ENCODE measurements at regions not wholly inside any gene's neighbourhood (a gene's known extent, or its start where the extent isn't known, plus 50 kb on each side); places are given as distances from the start of the nearest gene placed in this dataset.

GRCh38 chr10:10310498-10310897, 707.2 kb upstream of the CELF2 start:
- no peak for DNase-seq
- H3K4me1 ChIP-seq: peaks cover 9% of the 10 kb centered on the region; the same call in 1 of the 2 replicates
- Mint-ChIP-seq H3K36me3 (ENCODE audit: insufficient read depth, unreplicated experiment) (no peaks in the 10 kb centered on the region), H3K4me3 (ENCODE audit: unreplicated experiment) (no peak overlapping the region), H3K4me1 (ENCODE audit: low read depth, unreplicated experiment) (no peaks in the 10 kb centered on the region), H3K27ac (ENCODE audit: unreplicated experiment) (no peak overlapping the region), H3K27me3 (ENCODE audit: insufficient read depth, unreplicated experiment) (no peaks in the 10 kb centered on the region), H3K9me3 (ENCODE audit: unreplicated experiment) (no peaks in the 10 kb centered on the region)
- POLR2A ChIA-PET: no interaction called here
- H3K27me3 ChIP-seq (replicated peaks; ENCODE audit: control insufficient read depth, insufficient read depth, low read length): no peaks in the 10 kb centered on the region
- TF ChIP-seq, protein P1, sequence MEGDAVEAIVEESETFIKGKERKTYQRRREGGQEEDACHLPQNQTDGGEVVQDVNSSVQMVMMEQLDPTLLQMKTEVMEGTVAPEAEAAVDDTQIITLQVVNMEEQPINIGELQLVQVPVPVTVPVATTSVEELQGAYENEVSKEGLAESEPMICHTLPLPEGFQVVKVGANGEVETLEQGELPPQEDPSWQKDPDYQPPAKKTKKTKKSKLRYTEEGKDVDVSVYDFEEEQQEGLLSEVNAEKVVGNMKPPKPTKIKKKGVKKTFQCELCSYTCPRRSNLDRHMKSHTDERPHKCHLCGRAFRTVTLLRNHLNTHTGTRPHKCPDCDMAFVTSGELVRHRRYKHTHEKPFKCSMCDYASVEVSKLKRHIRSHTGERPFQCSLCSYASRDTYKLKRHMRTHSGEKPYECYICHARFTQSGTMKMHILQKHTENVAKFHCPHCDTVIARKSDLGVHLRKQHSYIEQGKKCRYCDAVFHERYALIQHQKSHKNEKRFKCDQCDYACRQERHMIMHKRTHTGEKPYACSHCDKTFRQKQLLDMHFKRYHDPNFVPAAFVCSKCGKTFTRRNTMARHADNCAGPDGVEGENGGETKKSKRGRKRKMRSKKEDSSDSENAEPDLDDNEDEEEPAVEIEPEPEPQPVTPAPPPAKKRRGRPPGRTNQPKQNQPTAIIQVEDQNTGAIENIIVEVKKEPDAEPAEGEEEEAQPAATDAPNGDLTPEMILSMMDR (IDR thresholded peaks at IDR 0.05; ENCODE audit: insufficient read depth in 1 of 2, low read depth in 1 of 2, low read length in 1 of 2, severe bottlenecking in 1 of 2, unreplicated experiment in 1 of 2): no peak
- no peaks in the 10 kb centered on the region for H3K36me3 ChIP-seq (ENCODE audit: control insufficient read depth, insufficient read depth, low read length)
- H3K9me3 ChIP-seq: no peaks in the 10 kb centered on the region
- intact Hi-C loops (cut with micrococcal nuclease; ENCODE audit: unreplicated experiment): no loop called here
- BruUV-seq (replicated peaks): no TSS peak
- no peak overlapping the region for H3K4me3 ChIP-seq (ENCODE audit: low read depth, low read length)
- CTCF ChIA-PET: no interaction called here

- H3K27ac Mint-ChIP-seq (ENCODE audit: unreplicated experiment): no peak overlapping the region
- H3K9me3 ChIP-seq: no peaks in the 10 kb centered on the region
Observed at GRCh38 chr10:10311966-10312365, 705.7 kb upstream of the CELF2 start.

GRCh38 chr10:10313149-10313835, 704.4 kb upstream of the CELF2 start:
- Mint-ChIP-seq H3K27me3 (ENCODE audit: insufficient read depth, unreplicated experiment) (no peaks in the 10 kb centered on the region), H3K36me3 (ENCODE audit: insufficient read depth, unreplicated experiment) (no peaks in the 10 kb centered on the region), H3K9me3 (ENCODE audit: unreplicated experiment) (no peaks in the 10 kb centered on the region), H3K27ac (ENCODE audit: unreplicated experiment) (no peak overlapping the region), H3K4me3 (ENCODE audit: unreplicated experiment) (no peak overlapping the region), H3K4me1 (ENCODE audit: low read depth, unreplicated experiment) (no peaks in the 10 kb centered on the region)
- no TSS peak for BruUV-seq (replicated peaks)
- Histone ChIP-seq H3K9me3 (no peaks in the 10 kb centered on the region), H3K4me1 (peaks cover 9% of the 10 kb centered on the region; the same call in 1 of the 2 replicates), H3K4me3 (ENCODE audit: low read depth, low read length) (no peak overlapping the region), H3K27me3 (replicated peaks; ENCODE audit: control insufficient read depth, insufficient read depth, low read length) (no peaks in the 10 kb centered on the region), H3K36me3 (ENCODE audit: control insufficient read depth, insufficient read depth, low read length) (no peaks in the 10 kb centered on the region)
- ChIA-PET POLR2A (no interaction called here), CTCF (no interaction called here)
- no peak for DNase-seq
- TF ChIP-seq, protein P1 (IDR thresholded peaks at IDR 0.05; ENCODE audit: insufficient read depth in 1 of 2, low read depth in 1 of 2, low read length in 1 of 2, severe bottlenecking in 1 of 2, unreplicated experiment in 1 of 2): no peak
- intact Hi-C loops (cut with micrococcal nuclease; ENCODE audit: unreplicated experiment): no loop called here

More at GRCh38 chr10:10311966-10312365, 705.7 kb upstream of the CELF2 start:
- no peaks in the 10 kb centered on the region for H3K9me3 Mint-ChIP-seq (ENCODE audit: unreplicated experiment)
- Histone ChIP-seq H3K4me3 (ENCODE audit: low read depth, low read length) (no peak overlapping the region), H3K27me3 (replicated peaks; ENCODE audit: control insufficient read depth, insufficient read depth, low read length) (no peaks in the 10 kb centered on the region), H3K36me3 (ENCODE audit: control insufficient read depth, insufficient read depth, low read length) (no peaks in the 10 kb centered on the region), H3K4me1 (peaks cover 9% of the 10 kb centered on the region; the same call in 1 of the 2 replicates)
- no peaks in the 10 kb centered on the region for H3K36me3 Mint-ChIP-seq (ENCODE audit: insufficient read depth, unreplicated experiment)
- TF ChIP-seq, protein P1 (IDR thresholded peaks at IDR 0.05; ENCODE audit: insufficient read depth in 1 of 2, low read depth in 1 of 2, low read length in 1 of 2, severe bottlenecking in 1 of 2, unreplicated experiment in 1 of 2): no peak
- intact Hi-C loops (cut with micrococcal nuclease; ENCODE audit: unreplicated experiment): no loop called here
- no peaks in the 10 kb centered on the region for H3K27me3 Mint-ChIP-seq (ENCODE audit: insufficient read depth, unreplicated experiment)
- DNase-seq: no peak
- BruUV-seq (replicated peaks): no TSS peak
- no peak overlapping the region for H3K4me3 Mint-ChIP-seq (ENCODE audit: unreplicated experiment)
- no peaks in the 10 kb centered on the region for H3K4me1 Mint-ChIP-seq (ENCODE audit: low read depth, unreplicated experiment)
- POLR2A ChIA-PET: no interaction called here
- CTCF ChIA-PET: no interaction called here
